ENCODE measurements at regions not wholly inside any gene's neighbourhood (a gene's known extent, or its start where the extent isn't known, plus 50 kb on each side); places are given as distances from the start of the nearest gene placed in this dataset.

DNA sequence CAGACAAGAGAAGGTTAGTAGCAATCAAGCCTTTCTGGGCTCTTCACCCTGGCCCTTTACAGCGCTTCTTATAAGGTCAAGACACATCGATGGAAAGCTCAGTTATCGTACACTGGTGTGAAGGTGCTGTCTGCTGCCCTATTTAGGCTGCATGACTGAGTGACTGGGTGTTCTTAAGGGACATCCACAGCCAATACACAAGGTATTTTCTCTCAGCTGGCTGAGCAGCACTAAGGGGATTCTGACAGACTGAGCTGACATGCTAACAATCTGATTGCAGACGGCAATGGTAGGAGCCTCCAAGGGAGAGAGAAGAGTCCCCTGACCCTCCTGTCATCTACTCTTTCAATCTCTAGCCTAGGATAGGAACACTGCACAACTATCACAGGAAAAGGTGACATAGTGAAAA, 577.9 kb downstream of the ISL1 start:
- no peak for TF ChIP-seq POLR2A (IDR thresholded peaks at IDR 0.05; ENCODE audit: extremely low read depth, insufficient read length)
- TF ChIP-seq, protein P1, sequence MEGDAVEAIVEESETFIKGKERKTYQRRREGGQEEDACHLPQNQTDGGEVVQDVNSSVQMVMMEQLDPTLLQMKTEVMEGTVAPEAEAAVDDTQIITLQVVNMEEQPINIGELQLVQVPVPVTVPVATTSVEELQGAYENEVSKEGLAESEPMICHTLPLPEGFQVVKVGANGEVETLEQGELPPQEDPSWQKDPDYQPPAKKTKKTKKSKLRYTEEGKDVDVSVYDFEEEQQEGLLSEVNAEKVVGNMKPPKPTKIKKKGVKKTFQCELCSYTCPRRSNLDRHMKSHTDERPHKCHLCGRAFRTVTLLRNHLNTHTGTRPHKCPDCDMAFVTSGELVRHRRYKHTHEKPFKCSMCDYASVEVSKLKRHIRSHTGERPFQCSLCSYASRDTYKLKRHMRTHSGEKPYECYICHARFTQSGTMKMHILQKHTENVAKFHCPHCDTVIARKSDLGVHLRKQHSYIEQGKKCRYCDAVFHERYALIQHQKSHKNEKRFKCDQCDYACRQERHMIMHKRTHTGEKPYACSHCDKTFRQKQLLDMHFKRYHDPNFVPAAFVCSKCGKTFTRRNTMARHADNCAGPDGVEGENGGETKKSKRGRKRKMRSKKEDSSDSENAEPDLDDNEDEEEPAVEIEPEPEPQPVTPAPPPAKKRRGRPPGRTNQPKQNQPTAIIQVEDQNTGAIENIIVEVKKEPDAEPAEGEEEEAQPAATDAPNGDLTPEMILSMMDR (IDR thresholded peaks at IDR 0.05; ENCODE audit: low read depth, low read length) = no peak
- no peak for TF ChIP-seq MYC (IDR thresholded peaks at IDR 0.05; ENCODE audit: low read depth, low read length)
- no peak for DNase-seq (ENCODE audit: low read depth)
- no peak overlapping the region for H3K4me3 ChIP-seq (ENCODE audit: low read depth, low read length)

DNA sequence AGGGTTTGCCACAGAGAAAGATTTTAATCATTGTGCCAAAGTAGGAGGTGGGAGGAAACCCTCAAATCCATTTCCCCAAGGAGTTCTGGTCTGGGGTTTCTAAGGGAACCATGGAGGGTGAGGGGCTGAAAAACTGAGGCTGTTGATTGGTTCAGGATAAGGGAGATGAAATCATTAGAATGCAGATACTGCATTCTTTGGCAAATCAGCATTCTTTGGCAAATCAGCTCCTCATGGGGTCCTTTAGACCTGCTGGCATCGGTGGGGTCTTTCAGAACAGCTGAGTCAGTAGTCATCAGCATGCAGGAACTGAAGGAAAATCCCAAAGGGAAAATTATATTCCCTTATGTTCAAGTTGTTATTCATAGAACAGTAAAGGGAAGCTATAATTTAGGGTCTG, 585.5 kb downstream of the ISL1 start:
- TF ChIP-seq, protein P1 (IDR thresholded peaks at IDR 0.05; ENCODE audit: low read depth, low read length) = no peak
- TF ChIP-seq MYC (IDR thresholded peaks at IDR 0.05; ENCODE audit: low read depth, low read length) (no peak), POLR2A (IDR thresholded peaks at IDR 0.05; ENCODE audit: extremely low read depth, insufficient read length) (no peak)
- TF ChIP-seq, protein P2, sequence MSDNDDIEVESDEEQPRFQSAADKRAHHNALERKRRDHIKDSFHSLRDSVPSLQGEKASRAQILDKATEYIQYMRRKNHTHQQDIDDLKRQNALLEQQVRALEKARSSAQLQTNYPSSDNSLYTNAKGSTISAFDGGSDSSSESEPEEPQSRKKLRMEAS (IDR thresholded peaks at IDR 0.05; ENCODE audit: low read depth, low read length) = no peak
- DNase-seq (ENCODE audit: low read depth) = no peak
- H3K4me3 ChIP-seq (ENCODE audit: low read depth, low read length) = no peak overlapping the region

DNA sequence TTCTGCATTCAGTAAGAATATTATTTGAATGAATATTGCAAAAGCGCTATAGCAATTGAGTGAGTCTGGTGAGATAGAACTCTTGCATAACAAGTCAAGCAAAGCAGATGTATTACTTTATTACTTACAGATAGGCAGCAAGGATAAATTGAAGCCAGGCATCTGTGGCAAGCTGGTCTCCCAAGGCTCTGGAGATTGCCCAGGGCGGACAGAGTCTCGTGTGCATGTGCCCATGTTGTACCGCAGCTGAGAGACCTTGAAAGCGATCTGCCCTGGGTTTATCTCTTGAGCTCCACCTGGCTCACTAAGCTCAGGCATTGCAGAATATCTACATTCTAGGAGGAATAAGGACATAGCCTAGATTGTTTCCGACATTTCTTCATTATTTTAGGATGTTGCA, 591.6 kb downstream of the ISL1 start:
- DNase-seq (ENCODE audit: low read depth) = no peak
- TF ChIP-seq, protein P2 (IDR thresholded peaks at IDR 0.05; ENCODE audit: low read depth, low read length) = no peak
- TF ChIP-seq, protein P1 (IDR thresholded peaks at IDR 0.05; ENCODE audit: low read depth, low read length) = no peak
- TF ChIP-seq POLR2A (IDR thresholded peaks at IDR 0.05; ENCODE audit: extremely low read depth, insufficient read length) = no peak
- TF ChIP-seq MYC (IDR thresholded peaks at IDR 0.05; ENCODE audit: low read depth, low read length) = no peak
- H3K4me3 ChIP-seq (ENCODE audit: low read depth, low read length) = no peak overlapping the region

DNA sequence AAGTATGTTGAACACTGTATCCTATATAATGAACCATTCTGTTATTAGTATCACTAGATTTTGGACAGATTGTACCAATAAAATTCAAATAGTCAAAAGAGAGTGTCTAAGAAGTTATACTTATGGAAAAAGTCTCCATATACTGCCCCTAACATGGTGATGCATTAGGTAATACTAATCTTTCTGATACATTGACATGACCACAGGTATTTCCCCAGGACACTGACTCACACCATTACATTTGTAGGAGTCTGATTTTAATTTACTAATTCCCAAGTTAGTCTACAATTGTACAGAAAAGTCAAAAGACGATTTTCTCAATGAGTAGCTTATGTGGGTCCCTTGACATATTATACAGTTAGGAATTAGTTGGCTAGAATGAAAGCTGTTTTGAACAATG, 593.8 kb downstream of the ISL1 start:
- no peak overlapping the region for H3K4me3 ChIP-seq (ENCODE audit: low read depth, low read length)
- TF ChIP-seq POLR2A (IDR thresholded peaks at IDR 0.05; ENCODE audit: extremely low read depth, insufficient read length) (no peak), MYC (IDR thresholded peaks at IDR 0.05; ENCODE audit: low read depth, low read length) (no peak)
- TF ChIP-seq, protein P1 (IDR thresholded peaks at IDR 0.05; ENCODE audit: low read depth, low read length) = no peak
- TF ChIP-seq, protein P2 (IDR thresholded peaks at IDR 0.05; ENCODE audit: low read depth, low read length) = no peak
- DNase-seq (ENCODE audit: low read depth) = no peak

DNA sequence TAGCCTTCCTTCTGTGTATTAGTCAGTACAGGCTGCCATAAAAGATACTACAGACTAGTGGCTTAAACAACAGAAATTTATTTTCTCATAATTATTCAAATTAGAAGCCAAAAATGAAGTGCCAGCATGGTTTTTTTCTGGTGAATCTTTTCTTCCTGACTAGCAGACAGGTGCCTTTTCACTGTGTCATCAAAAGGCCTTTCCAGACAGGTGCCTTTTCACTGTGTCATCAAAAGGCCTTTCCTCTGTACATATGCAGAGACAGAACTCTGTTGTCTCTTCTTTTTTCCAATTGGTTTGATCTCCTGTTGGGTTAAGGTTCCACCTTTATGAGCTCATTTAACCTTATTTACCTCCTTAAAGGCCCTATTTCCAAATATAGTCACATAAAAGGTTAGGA, 599.9 kb downstream of the ISL1 start:
- no peak for DNase-seq (ENCODE audit: low read depth)
- H3K4me3 ChIP-seq (ENCODE audit: low read depth, low read length) = no peak overlapping the region
- TF ChIP-seq POLR2A (IDR thresholded peaks at IDR 0.05; ENCODE audit: extremely low read depth, insufficient read length) (no peak), MYC (IDR thresholded peaks at IDR 0.05; ENCODE audit: low read depth, low read length) (no peak)
- TF ChIP-seq, protein P1 (IDR thresholded peaks at IDR 0.05; ENCODE audit: low read depth, low read length) = no peak
- TF ChIP-seq, protein P2 (IDR thresholded peaks at IDR 0.05; ENCODE audit: low read depth, low read length) = no peak

DNA sequence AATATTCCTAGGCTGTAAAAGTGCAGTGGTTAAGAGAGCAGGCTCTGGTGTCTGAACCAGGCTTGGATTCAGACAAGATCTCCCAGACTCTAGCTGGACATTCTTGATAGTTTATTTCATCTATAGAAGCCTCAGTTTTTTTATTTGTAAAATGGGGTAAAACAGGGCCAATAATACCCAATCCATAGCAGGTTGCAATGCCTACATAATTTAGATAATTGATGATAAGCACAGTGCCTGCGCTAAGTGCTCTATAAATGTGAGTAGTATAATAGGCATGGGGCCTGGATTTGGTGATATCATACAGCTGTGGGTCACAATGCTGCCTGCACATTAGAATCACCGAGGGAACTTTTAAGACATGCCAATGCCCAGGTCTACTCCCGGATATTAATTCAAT, 603.5 kb downstream of the ISL1 start:
- no peak for DNase-seq (ENCODE audit: low read depth)
- no peak overlapping the region for H3K4me3 ChIP-seq (ENCODE audit: low read depth, low read length)
- TF ChIP-seq, protein P2 (IDR thresholded peaks at IDR 0.05; ENCODE audit: low read depth, low read length) = no peak
- TF ChIP-seq POLR2A (IDR thresholded peaks at IDR 0.05; ENCODE audit: extremely low read depth, insufficient read length) = no peak
- TF ChIP-seq, protein P1 (IDR thresholded peaks at IDR 0.05; ENCODE audit: low read depth, low read length) = no peak
- TF ChIP-seq MYC (IDR thresholded peaks at IDR 0.05; ENCODE audit: low read depth, low read length) = no peak

All from NB4 (cell line).